K562 (cell line): ENCODE measurements at regions not wholly inside any gene's neighbourhood (a gene's known extent, or its start where the extent isn't known, plus 50 kb on each side); places are given as distances from the start of the nearest gene placed in this dataset.

Experiments used
- ATAC-seq: fragments of 200-7000 bp; cut with Tn5 transposase; 3 replicates; pipeline ENCODE4 v1.9.1; 2020; ENCODE audit warnings: moderate library complexity
- BruUV-seq: library from RNA; stranded (reverse); fragments of 400-500 nt; replicated peaks from 2 replicates; lab custom pipeline; 2021; lab: Mats Ljungman, UMichigan
- CTCF ChIA-PET: fragments of 300-600 bp; formaldehyde crosslinking; extraction: SDS; loops from one replicate; lab custom pipeline; 2021; ENCODE audit warnings: low intra/inter-chr PET ratio; lab: Yijun Ruan, JAX
- POLR2A ChIA-PET: fragments of 300-600, 350-650 bp; sonication (Branson Sonifier 250); formaldehyde crosslinking; extraction: SDS; loops from one replicate; lab custom pipeline; 2021; ENCODE audit warnings: antibody characterized with exemption, inconsistent platforms; lab: Yijun Ruan, JAX
- DNase-seq, 4 experiments: peaks; one replicate each; pipeline versions ENCODE4 v3.0.0 to v3.0.0-alpha.2; 2011 to 2018; ENCODE audit warnings: low spot score in 3 of 4, mixed read lengths in 3 of 4; ENCODE audit errors: extremely low read depth in 1 of 4
- FAIRE-seq: peaks from 2 replicates; lab custom pipeline; 2011; peaks lifted over from hg19 to GRCh38; lab: Jason Lieb, UNC
- H2AFZ ChIP-seq: 2 replicates; pipeline ENCODE4 v1.6.0; 2011; ENCODE audit warnings: low read depth, low read length, control low read depth, inconsistent platforms
- H3K27ac ChIP-seq: fragments of 200-600 bp; 3 replicates; pipeline ENCODE4 v1.8.0; 2011; ENCODE audit warnings: low read depth, mild to moderate bottlenecking, control low read depth, inconsistent platforms, low read length, moderate library complexity, mixed read lengths; ENCODE audit errors: extremely low read depth
- H3K27me3 ChIP-seq, 2 experiments: fragments of 300-600 bp in 1 of 2; 2 replicates in 1 of 2; 3 replicates in 1 of 2; pipeline versions ENCODE4 v1.6.0 to v1.8.0; 2011; ENCODE audit warnings: inconsistent platforms in 2 of 2, low read length in 2 of 2, mild to moderate bottlenecking in 1 of 2, mixed read lengths in 1 of 2, moderate library complexity in 1 of 2; ENCODE audit not compliant: control insufficient read depth in 2 of 2, insufficient read depth in 2 of 2
- H3K36me3 ChIP-seq: fragments of 300-600 bp; 3 replicates; pipeline ENCODE4 v1.8.0; 2011; ENCODE audit warnings: mild to moderate bottlenecking, low read length, inconsistent platforms; ENCODE audit not compliant: control insufficient read depth, insufficient read depth
- H3K4me1 ChIP-seq, 2 experiments: fragments of 200-600 bp in 1 of 2; replicated peaks in 1 of 2; 2 replicates in 1 of 2; 3 replicates in 1 of 2; pipeline versions ENCODE4 v1.5.1 to v1.8.0; 2011; ENCODE audit warnings: inconsistent platforms in 2 of 2, low read length in 2 of 2, mild to moderate bottlenecking in 1 of 2, mixed read lengths in 1 of 2, moderate library complexity in 1 of 2; ENCODE audit not compliant: control insufficient read depth in 2 of 2, insufficient read depth in 2 of 2
- H3K4me2 ChIP-seq: 2 replicates; pipeline ENCODE4 v1.6.1; 2011; ENCODE audit warnings: low read length, control low read depth, inconsistent platforms, mixed read lengths; ENCODE audit not compliant: insufficient read depth
- H3K4me3 ChIP-seq: fragments of 200-600 bp; sonication (generic), shearing (Covaris generic); 2 replicates; pipeline ENCODE4 v1.5.1; 2016; ENCODE audit warnings: control low read depth, inconsistent platforms
- H3K79me2 ChIP-seq: fragments of 200-600 bp; 3 replicates; pipeline ENCODE4 v1.8.0; 2011; ENCODE audit warnings: low read length, inconsistent platforms; ENCODE audit not compliant: control insufficient read depth, insufficient read depth
- H3K9ac ChIP-seq, 2 experiments: 2 replicates each; pipeline versions ENCODE4 v1.6.0 to v1.6.1; 2011; ENCODE audit warnings: low read depth in 2 of 2, low read length in 2 of 2, control low read depth in 1 of 2, inconsistent platforms in 1 of 2, mild to moderate bottlenecking in 1 of 2, mixed read lengths in 1 of 2; ENCODE audit not compliant: insufficient read depth in 1 of 2
- H3K9me1 ChIP-seq: one replicate; pipeline ENCODE4 v1.6.0; 2011; ENCODE audit warnings: inconsistent platforms, mild to moderate bottlenecking, low read length, moderate library complexity; ENCODE audit not compliant: control insufficient read depth, insufficient read depth
- H3K9me3 ChIP-seq: replicated peaks from 2 replicates; pipeline ENCODE4 v1.5.1; 2011; ENCODE audit warnings: low read depth, low read length, inconsistent platforms; ENCODE audit not compliant: control insufficient read depth, insufficient read depth
- H4K20me1 ChIP-seq: replicated peaks from 2 replicates; pipeline ENCODE4 v1.6.1; 2011; ENCODE audit warnings: low read length, inconsistent platforms, mixed read lengths; ENCODE audit not compliant: control insufficient read depth, insufficient read depth
- BDP1 ChIP-seq: IDR thresholded peaks from 3 replicates; pipeline ENCODE4 v1.6.1; 2011; ENCODE audit not compliant: insufficient read length, insufficient read depth
- EP400 ChIP-seq: fragments of 450-650 bp; IDR thresholded peaks from 2 replicates; pipeline ENCODE4 v1.6.1; 2017; ENCODE audit warnings: antibody characterized with exemption, mild to moderate bottlenecking, moderate library complexity
- ERF ChIP-seq: fragments of 450-650 bp; formaldehyde crosslinking; IDR thresholded peaks from 2 replicates; pipeline ENCODE4 v1.4.0; 2020; ENCODE audit warnings: mild to moderate bottlenecking, mixed read lengths
- HMGN3 ChIP-seq: IDR thresholded peaks from 2 replicates; pipeline ENCODE4 v1.6.1; 2011; ENCODE audit warnings: borderline replicate concordance, low read depth, mild to moderate bottlenecking, mixed read lengths, low read length; ENCODE audit not compliant: insufficient read length; ENCODE audit errors: extremely low read depth
- KAT2B ChIP-seq: IDR thresholded peaks from one replicate; pipeline ENCODE4 v1.6.1; 2012; ENCODE audit warnings: low read depth, mild to moderate bottlenecking, control low read depth, inconsistent platforms, low read length, moderate library complexity
- NR1H2 ChIP-seq: sonication (generic); formaldehyde crosslinking; IDR thresholded peaks from 2 replicates; pipeline ENCODE4 v1.4.0; 2020; ENCODE audit warnings: mild to moderate bottlenecking, missing genetic modification reagents
- PHB2 ChIP-seq: fragments of 450-650 bp; IDR thresholded peaks from 2 replicates; pipeline ENCODE4 v1.6.1; 2017; ENCODE audit warnings: low read depth
- RFX7 ChIP-seq: fragments of 250-450 bp; sonication (Bioruptor Pico); IDR thresholded peaks from 2 replicates; pipeline ENCODE4 v1.5.1; 2021; ENCODE audit warnings: mild to moderate bottlenecking
- SIRT6 ChIP-seq: IDR thresholded peaks from one replicate; pipeline ENCODE4 v1.6.1; 2012; ENCODE audit warnings: low read depth, mild to moderate bottlenecking, control low read depth, inconsistent platforms, low read length, moderate library complexity
- SRF ChIP-seq, 2 experiments: fragments of 250-450, 450-650 bp in 1 of 2; sonication (Bioruptor Pico) in 1 of 2; sonication (generic) in 1 of 2; formaldehyde crosslinking; IDR thresholded peaks; 2 replicates each; pipeline versions ENCODE4 v1.5.0 to v1.5.1; 2020 to 2022; ENCODE audit warnings: mild to moderate bottlenecking in 1 of 2, missing genetic modification reagents in 1 of 2
- ZNF232 ChIP-seq: sonication (generic); formaldehyde crosslinking; IDR thresholded peaks from 2 replicates; pipeline ENCODE4 v1.8.0; 2022; ENCODE audit warnings: mild to moderate bottlenecking, missing genetic modification reagents
- ZNF239 ChIP-seq: fragments of 250-450 bp; sonication (Bioruptor Pico); IDR thresholded peaks from 2 replicates; pipeline ENCODE4 v1.4.0; 2020; ENCODE audit warnings: mild to moderate bottlenecking
- ZNF561 ChIP-seq: fragments of 450-650 bp; formaldehyde crosslinking; conservative IDR thresholded peaks from 2 replicates; pipeline ENCODE4 v1.4.0; 2020; ENCODE audit warnings: mild to moderate bottlenecking, moderate library complexity
- ZNF583 ChIP-seq: fragments of 250-450 bp; sonication (Bioruptor Pico); IDR thresholded peaks from 2 replicates; pipeline ENCODE4 v1.4.0; 2020
- ZSCAN32 ChIP-seq: fragments of 450-650 bp; formaldehyde crosslinking; IDR thresholded peaks from 2 replicates; pipeline ENCODE4 v1.4.0; 2020; ENCODE audit warnings: mild to moderate bottlenecking, moderate library complexity
- WGBS: fragments of 100-300 bp; shearing (Covaris generic); methylation state at CpG from one replicate; pipeline ENCODE4 v1.1.6; 2016; ENCODE audit warnings: low coverage, mixed read lengths; ENCODE audit not compliant: insufficient coverage; ENCODE audit errors: missing lambda C conversion rate; 5-methylcytosine and 5-hydroxymethylcytosine counted together
- in situ Hi-C: fragments of 300-500 bp; cut with MboI; formaldehyde crosslinking; loops from 4 replicates; pipeline ENCODE4 v1.15.0; 2018; ENCODE audit warnings: inconsistent platforms, mixed read lengths
- intact Hi-C: fragments of 100-400 bp; cut with micrococcal nuclease; formaldehyde crosslinking; loops from 2 replicates; pipeline ENCODE4 v1.14.2; 2022
- TF ChIP-seq, protein P1 (sequence below), 2 experiments: fragments of 450-650 bp in 1 of 2; IDR thresholded peaks; 2 replicates each; pipeline ENCODE4 v1.6.1; 2011 to 2017; ENCODE audit warnings: low read depth in 2 of 2, antibody characterized with exemption in 1 of 2, borderline replicate concordance in 1 of 2, low read length in 1 of 2, mild to moderate bottlenecking in 1 of 2, mixed read lengths in 1 of 2; ENCODE audit not compliant: control insufficient read depth in 1 of 2
- TF ChIP-seq, protein P2 (sequence below): fragments of 250-450 bp; sonication (Bioruptor Pico); IDR thresholded peaks from 2 replicates; pipeline ENCODE4 v1.4.0; 2020; ENCODE audit warnings: mild to moderate bottlenecking, moderate library complexity
- TF ChIP-seq, protein P3 (sequence below): fragments of 450-650 bp; formaldehyde crosslinking; IDR thresholded peaks from 2 replicates; pipeline ENCODE4 v1.4.0; 2020; ENCODE audit warnings: mild to moderate bottlenecking

DNA sequence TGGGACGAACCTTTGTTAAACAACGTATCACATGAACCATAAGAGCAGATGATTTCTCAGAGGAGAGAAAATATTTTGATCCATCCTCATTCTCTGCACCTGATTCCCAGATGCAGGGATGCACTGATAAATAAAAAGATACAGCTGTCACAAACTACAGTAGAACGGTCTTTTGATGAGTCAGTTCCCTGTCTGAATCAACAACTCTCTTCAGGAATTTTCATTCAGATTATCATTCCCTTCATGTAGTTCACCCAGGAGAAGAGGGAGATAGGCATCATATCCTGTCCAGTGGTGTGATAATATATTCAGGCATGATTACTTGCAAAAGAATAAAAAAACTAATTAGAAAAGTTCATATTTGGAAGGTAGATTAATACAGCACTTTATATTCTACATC, 521.5 kb downstream of the PYDC2 start (continued):
- no peak for TF ChIP-seq HMGN3
- TF ChIP-seq ZSCAN32 (CRISPR knock-in tag): no peak
- TF ChIP-seq, all 486 proteins: peak for 0

DNA sequence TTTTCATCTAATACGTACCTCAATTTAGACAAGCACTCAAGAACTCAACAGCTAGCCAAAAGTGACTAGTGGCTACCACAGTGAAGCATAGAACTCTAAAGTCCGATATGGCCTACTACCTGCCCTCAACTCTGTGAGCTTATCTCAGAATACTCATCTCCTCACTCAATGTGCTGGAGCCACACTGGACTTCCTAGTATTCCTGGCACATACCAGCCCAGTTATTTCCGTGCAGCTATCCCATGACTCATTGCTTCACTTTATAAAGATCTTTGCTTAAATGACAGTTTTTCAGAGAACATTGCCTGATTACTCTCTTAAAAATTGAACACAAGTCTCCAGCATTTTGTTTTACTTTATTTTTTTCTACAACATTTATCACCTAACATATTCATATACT, 524.7 kb downstream of the PYDC2 start:
- no peak for DNase-seq
- in situ Hi-C loops: no loop called here
- no peaks in the 10 kb centered on the region for H4K20me1 ChIP-seq
- TF ChIP-seq ERF (CRISPR knock-in tag): no peak
- TF ChIP-seq SRF (CRISPR knock-in tag; IDR thresholded peaks at IDR 0.05): no peak
- TF ChIP-seq SIRT6: no peak
- TF ChIP-seq, protein P1, sequence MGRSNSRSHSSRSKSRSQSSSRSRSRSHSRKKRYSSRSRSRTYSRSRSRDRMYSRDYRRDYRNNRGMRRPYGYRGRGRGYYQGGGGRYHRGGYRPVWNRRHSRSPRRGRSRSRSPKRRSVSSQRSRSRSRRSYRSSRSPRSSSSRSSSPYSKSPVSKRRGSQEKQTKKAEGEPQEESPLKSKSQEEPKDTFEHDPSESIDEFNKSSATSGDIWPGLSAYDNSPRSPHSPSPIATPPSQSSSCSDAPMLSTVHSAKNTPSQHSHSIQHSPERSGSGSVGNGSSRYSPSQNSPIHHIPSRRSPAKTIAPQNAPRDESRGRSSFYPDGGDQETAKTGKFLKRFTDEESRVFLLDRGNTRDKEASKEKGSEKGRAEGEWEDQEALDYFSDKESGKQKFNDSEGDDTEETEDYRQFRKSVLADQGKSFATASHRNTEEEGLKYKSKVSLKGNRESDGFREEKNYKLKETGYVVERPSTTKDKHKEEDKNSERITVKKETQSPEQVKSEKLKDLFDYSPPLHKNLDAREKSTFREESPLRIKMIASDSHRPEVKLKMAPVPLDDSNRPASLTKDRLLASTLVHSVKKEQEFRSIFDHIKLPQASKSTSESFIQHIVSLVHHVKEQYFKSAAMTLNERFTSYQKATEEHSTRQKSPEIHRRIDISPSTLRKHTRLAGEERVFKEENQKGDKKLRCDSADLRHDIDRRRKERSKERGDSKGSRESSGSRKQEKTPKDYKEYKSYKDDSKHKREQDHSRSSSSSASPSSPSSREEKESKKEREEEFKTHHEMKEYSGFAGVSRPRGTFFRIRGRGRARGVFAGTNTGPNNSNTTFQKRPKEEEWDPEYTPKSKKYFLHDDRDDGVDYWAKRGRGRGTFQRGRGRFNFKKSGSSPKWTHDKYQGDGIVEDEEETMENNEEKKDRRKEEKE (IDR thresholded peaks at IDR 0.05; ENCODE audit: borderline replicate concordance in 1 of 2, control insufficient read depth in 1 of 2, low read depth in 2 of 2, low read length in 1 of 2): no peak
- TF ChIP-seq KAT2B: no peak
- TF ChIP-seq ZNF239: no peak
- no peak for TF ChIP-seq PHB2
- no peak for TF ChIP-seq BDP1
- TF ChIP-seq ZNF232 (CRISPR knock-in tag): no peak
- no peak for TF ChIP-seq NR1H2
- TF ChIP-seq, protein P2, sequence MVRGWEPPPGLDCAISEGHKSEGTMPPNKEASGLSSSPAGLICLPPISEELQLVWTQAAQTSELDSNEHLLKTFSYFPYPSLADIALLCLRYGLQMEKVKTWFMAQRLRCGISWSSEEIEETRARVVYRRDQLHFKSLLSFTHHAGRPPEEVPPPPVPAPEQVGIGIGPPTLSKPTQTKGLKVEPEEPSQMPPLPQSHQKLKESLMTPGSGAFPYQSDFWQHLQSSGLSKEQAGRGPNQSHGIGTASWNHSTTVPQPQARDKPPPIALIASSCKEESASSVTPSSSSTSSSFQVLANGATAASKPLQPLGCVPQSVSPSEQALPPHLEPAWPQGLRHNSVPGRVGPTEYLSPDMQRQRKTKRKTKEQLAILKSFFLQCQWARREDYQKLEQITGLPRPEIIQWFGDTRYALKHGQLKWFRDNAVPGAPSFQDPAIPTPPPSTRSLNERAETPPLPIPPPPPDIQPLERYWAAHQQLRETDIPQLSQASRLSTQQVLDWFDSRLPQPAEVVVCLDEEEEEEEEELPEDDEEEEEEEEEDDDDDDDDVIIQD (CRISPR knock-in tag): no peak
- no peak for TF ChIP-seq ZNF561 (CRISPR knock-in tag)
- TF ChIP-seq RFX7 (CRISPR knock-in tag): no peak
- no peak for TF ChIP-seq ZNF583 (CRISPR knock-in tag)
- TF ChIP-seq EP400: no peak
- TF ChIP-seq, protein P3, sequence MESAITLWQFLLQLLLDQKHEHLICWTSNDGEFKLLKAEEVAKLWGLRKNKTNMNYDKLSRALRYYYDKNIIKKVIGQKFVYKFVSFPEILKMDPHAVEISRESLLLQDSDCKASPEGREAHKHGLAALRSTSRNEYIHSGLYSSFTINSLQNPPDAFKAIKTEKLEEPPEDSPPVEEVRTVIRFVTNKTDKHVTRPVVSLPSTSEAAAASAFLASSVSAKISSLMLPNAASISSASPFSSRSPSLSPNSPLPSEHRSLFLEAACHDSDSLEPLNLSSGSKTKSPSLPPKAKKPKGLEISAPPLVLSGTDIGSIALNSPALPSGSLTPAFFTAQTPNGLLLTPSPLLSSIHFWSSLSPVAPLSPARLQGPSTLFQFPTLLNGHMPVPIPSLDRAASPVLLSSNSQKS (CRISPR knock-in tag): no peak
- TF ChIP-seq, all 486 proteins: peak for 0
- no peaks in the 10 kb centered on the region for H3K4me1 ChIP-seq
- ChIA-PET POLR2A (no interaction called here), CTCF (no interaction called here)
- H3K27ac ChIP-seq: no peak overlapping the region
- H3K79me2 ChIP-seq: no peaks in the 10 kb centered on the region
- no peak for ATAC-seq
- no TSS peak for BruUV-seq
- FAIRE-seq: no peak
- H3K36me3 ChIP-seq: no peaks in the 10 kb centered on the region
- no peak overlapping the region for H3K4me3 ChIP-seq
- no peaks in the 10 kb centered on the region for H3K27me3 ChIP-seq
- H2AFZ ChIP-seq: no peak overlapping the region
- no peak overlapping the region for H3K9ac ChIP-seq
- H3K4me2 ChIP-seq: no peak overlapping the region
- no peaks in the 10 kb centered on the region for H3K9me1 ChIP-seq
- no peaks in the 10 kb centered on the region for H3K9me3 ChIP-seq
- intact Hi-C loops: no loop called here
- 3% methylated on average over 3 of the region's 3 CpGs for WGBS
